Fibroblast of lung (primary cell): ENCODE measurements at regions not wholly inside any gene's neighbourhood (a gene's known extent, or its start where the extent isn't known, plus 50 kb on each side); places are given as distances from the start of the nearest gene placed in this dataset.

ENCODE experiments used
- EZH2 ChIP-seq: IDR thresholded peaks from 2 replicates; pipeline ENCODE4 v1.5.1; 2012; ENCODE audit warnings: low read length, control low read depth, mild to moderate bottlenecking; ENCODE audit errors: missing control alignments
- TF ChIP-seq, protein P1 (sequence below), 2 donors: IDR thresholded peaks in 1 of 2; conservative IDR thresholded peaks in 1 of 2; 1 replicate in 1 of 2; 2 replicates in 1 of 2; pipeline ENCODE4 v1.5.1; 2011 to 2012; ENCODE audit warnings: low read length in 2 of 2, control low read depth in 1 of 2, inconsistent platforms in 1 of 2, low read depth in 1 of 2, mild to moderate bottlenecking in 1 of 2

DNA sequence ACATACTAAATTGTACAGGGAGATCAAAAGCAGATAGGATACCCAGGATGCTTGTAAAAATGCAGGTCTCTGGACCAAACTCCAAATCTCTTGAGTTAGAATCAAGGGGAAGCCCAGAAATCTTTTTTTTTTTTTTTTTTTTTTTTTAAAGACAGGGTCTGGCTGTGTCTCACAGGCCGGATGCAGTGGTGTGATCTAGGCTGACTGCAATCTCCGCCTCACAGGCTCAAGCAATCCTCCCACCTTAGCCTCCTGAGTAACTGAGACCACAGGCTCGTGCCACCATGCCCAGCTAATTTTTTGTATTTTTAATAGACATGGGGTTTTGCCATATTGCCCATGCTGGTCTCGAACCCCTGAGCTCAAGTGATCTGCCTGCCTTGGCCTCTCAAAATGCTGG lies 373.5 kb downstream of the SHQ1 start:
- TF ChIP-seq, protein P1, sequence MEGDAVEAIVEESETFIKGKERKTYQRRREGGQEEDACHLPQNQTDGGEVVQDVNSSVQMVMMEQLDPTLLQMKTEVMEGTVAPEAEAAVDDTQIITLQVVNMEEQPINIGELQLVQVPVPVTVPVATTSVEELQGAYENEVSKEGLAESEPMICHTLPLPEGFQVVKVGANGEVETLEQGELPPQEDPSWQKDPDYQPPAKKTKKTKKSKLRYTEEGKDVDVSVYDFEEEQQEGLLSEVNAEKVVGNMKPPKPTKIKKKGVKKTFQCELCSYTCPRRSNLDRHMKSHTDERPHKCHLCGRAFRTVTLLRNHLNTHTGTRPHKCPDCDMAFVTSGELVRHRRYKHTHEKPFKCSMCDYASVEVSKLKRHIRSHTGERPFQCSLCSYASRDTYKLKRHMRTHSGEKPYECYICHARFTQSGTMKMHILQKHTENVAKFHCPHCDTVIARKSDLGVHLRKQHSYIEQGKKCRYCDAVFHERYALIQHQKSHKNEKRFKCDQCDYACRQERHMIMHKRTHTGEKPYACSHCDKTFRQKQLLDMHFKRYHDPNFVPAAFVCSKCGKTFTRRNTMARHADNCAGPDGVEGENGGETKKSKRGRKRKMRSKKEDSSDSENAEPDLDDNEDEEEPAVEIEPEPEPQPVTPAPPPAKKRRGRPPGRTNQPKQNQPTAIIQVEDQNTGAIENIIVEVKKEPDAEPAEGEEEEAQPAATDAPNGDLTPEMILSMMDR (conservative IDR thresholded peaks at IDR 0.05 in 1 of 2, IDR thresholded peaks at IDR 0.05 in 1 of 2; ENCODE audit: low read depth in 1 of 2, low read length in 2 of 2), result no peak
- no peak for TF ChIP-seq EZH2
